Transverse colon (tissue), 4 donors: ENCODE measurements at regions not wholly inside any gene's neighbourhood (a gene's known extent, or its start where the extent isn't known, plus 50 kb on each side); places are given as distances from the start of the nearest gene placed in this dataset.

Source experiments
- EP300 ChIP-seq: sonication (generic); formaldehyde crosslinking; IDR thresholded peaks from one replicate; pipeline ENCODE4 v1.6.1; 2017; ENCODE audit warnings: antibody characterized with exemption, low read depth
- POLR2A ChIP-seq: fragments of 450-650 bp; IDR thresholded peaks from one replicate; pipeline ENCODE4 v1.6.1; 2016; ENCODE audit warnings: antibody characterized with exemption, mild to moderate bottlenecking, moderate library complexity
- POLR2AphosphoS5 ChIP-seq, 3 donors: sonication (generic); formaldehyde crosslinking; IDR thresholded peaks; one replicate each; pipeline ENCODE4 v1.6.1; 2016; ENCODE audit warnings: antibody characterized with exemption in 3 of 3
- TF ChIP-seq, protein P1 (sequence below), 5 experiments: fragments of 200-600 bp in 3 of 5; fragments of 450-650 bp in 2 of 5; sonication (generic) in 3 of 5; IDR thresholded peaks; 1 replicate in 2 of 5; 2 replicates in 3 of 5; pipeline ENCODE4 v1.5.1; 2016 to 2017; ENCODE audit warnings: antibody characterized with exemption in 5 of 5, inconsistent platforms in 3 of 5, mild to moderate bottlenecking in 2 of 5, moderate library complexity in 1 of 5

DNA sequence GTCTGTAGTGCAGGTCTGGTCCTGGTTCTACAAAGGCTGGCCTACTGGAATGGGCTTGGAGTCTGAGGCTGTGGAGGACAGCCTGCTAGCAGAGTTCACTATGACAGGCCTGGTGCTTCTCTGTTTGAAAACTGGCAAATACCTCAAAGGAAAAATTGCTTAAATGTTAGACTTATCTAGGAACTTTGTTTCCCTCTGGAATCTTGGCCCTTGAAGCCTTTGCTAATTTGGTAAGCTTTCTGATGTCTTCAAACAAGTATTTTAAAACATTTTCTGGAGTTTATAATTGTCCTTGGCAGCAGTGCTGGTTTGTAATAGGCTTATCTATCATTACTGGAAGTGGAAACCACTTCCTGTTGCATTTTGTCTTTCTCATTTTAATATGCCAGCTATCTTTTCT, 139.7 kb downstream of the TMEM26 start:
- TF ChIP-seq, protein P1, sequence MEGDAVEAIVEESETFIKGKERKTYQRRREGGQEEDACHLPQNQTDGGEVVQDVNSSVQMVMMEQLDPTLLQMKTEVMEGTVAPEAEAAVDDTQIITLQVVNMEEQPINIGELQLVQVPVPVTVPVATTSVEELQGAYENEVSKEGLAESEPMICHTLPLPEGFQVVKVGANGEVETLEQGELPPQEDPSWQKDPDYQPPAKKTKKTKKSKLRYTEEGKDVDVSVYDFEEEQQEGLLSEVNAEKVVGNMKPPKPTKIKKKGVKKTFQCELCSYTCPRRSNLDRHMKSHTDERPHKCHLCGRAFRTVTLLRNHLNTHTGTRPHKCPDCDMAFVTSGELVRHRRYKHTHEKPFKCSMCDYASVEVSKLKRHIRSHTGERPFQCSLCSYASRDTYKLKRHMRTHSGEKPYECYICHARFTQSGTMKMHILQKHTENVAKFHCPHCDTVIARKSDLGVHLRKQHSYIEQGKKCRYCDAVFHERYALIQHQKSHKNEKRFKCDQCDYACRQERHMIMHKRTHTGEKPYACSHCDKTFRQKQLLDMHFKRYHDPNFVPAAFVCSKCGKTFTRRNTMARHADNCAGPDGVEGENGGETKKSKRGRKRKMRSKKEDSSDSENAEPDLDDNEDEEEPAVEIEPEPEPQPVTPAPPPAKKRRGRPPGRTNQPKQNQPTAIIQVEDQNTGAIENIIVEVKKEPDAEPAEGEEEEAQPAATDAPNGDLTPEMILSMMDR (IDR thresholded peaks at IDR 0.05), result no peak
- TF ChIP-seq POLR2AphosphoS5 (IDR thresholded peaks at IDR 0.05) (no peak), POLR2A (no peak), EP300 (no peak)
